Activated T-helper 17 cell treated with anti-CD3 and anti-CD28 coated beads, Interleukin-2, amount 50 U/mL, for 72 hours (primary cell): ENCODE measurements at regions not wholly inside any gene's neighbourhood (a gene's known extent, or its start where the extent isn't known, plus 50 kb on each side); places are given as distances from the start of the nearest gene placed in this dataset.

ENCODE experiments used
- ATAC-seq: fragments of 150-1000 bp; cut with Tn5 transposase; replicated peaks from 2 replicates; pipeline ENCODE4 v1.10.0; 2021; ENCODE audit warnings: mild to moderate bottlenecking, moderate library complexity
- H3K27ac Mint-ChIP-seq: one replicate; pipeline ENCODE4 v1.8.0; 2022; ENCODE audit warnings: mixed read lengths
- H3K27me3 Mint-ChIP-seq: one replicate; pipeline ENCODE4 v1.8.0; 2022; ENCODE audit warnings: mixed read lengths
- H3K36me3 Mint-ChIP-seq: one replicate; pipeline ENCODE4 v1.8.0; 2022; ENCODE audit warnings: low read depth, mild to moderate bottlenecking, mixed read lengths
- H3K4me1 Mint-ChIP-seq: one replicate; pipeline ENCODE4 v1.8.0; 2022; ENCODE audit warnings: mixed read lengths
- H3K4me3 Mint-ChIP-seq: one replicate; pipeline ENCODE4 v1.8.0; 2022; ENCODE audit warnings: mild to moderate bottlenecking, mixed read lengths
- H3K9me3 Mint-ChIP-seq: one replicate; pipeline ENCODE4 v1.8.0; 2022; ENCODE audit warnings: mixed read lengths

GRCh38 chr5:88588609-88589008 is 294.4 kb downstream of the MEF2C start:
- ATAC-seq: no peak
- H3K9me3 Mint-ChIP-seq: peaks cover 21% of the 10 kb centered on the region
- peaks cover 28% of the 10 kb centered on the region for H3K27me3 Mint-ChIP-seq
- H3K27ac Mint-ChIP-seq: no peak overlapping the region
- H3K4me3 Mint-ChIP-seq: no peak overlapping the region
- no peaks in the 10 kb centered on the region for H3K4me1 Mint-ChIP-seq
- H3K36me3 Mint-ChIP-seq: no peaks in the 10 kb centered on the region

DNA sequence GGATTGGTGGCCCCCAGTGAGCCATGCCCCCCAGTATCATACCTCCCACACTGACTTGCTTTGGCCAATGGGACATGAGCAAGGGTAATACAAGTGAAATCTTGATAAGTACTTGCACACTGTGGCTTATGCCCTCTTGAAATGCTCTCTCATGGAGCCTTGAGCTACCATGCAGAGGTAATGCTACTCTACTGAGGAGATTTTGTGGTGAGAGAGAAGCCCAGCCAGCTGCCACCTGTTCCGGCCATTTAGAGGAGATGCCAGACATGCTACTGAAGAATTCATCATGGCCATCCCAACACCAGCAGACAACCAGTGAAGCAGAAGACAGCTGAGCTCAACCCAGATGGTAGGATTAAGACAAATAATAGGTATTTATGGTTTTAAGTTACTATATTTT is 299.5 kb downstream of the MEF2C start:
- H3K4me1 Mint-ChIP-seq: no peaks in the 10 kb centered on the region
- no peak for ATAC-seq
- H3K9me3 Mint-ChIP-seq: peaks cover 9% of the 10 kb centered on the region
- H3K36me3 Mint-ChIP-seq: no peaks in the 10 kb centered on the region
- H3K4me3 Mint-ChIP-seq: no peak overlapping the region
- H3K27me3 Mint-ChIP-seq: peaks cover 17% of the 10 kb centered on the region
- H3K27ac Mint-ChIP-seq: no peak overlapping the region

- ATAC-seq: no peak
- H3K27me3 Mint-ChIP-seq: peaks cover 9% of the 10 kb centered on the region
- H3K27ac Mint-ChIP-seq: no peak overlapping the region
- no peaks in the 10 kb centered on the region for H3K9me3 Mint-ChIP-seq
- no peaks in the 10 kb centered on the region for H3K36me3 Mint-ChIP-seq
- no peak overlapping the region for H3K4me3 Mint-ChIP-seq
- no peaks in the 10 kb centered on the region for H3K4me1 Mint-ChIP-seq
Measured at GRCh38 chr5:88558366-88558765, 289.7 kb upstream of the TMEM161B start.

DNA sequence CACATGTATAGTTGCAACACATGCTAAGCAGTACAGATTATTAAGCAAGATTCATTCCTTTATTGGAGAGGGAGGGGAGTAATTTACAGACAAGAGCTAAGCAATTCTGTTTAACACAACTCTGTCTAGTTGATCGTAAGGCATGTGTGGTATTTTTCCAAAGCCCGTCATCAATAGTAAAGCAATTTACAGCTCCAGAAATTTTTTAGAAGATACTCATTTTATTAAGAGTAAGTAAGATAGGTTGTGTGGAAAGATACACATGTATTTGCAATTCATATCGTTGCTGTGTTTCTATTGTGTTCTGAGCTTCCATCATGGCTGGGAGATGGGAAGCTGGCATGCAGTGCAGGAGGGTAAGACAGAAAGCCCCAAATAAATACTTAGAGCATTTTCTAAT is 289.2 kb upstream of the TMEM161B start:
- no peaks in the 10 kb centered on the region for H3K36me3 Mint-ChIP-seq
- H3K4me1 Mint-ChIP-seq: no peaks in the 10 kb centered on the region
- no peak for ATAC-seq
- H3K4me3 Mint-ChIP-seq: no peak overlapping the region
- H3K27ac Mint-ChIP-seq: no peak overlapping the region
- peaks cover 9% of the 10 kb centered on the region for H3K27me3 Mint-ChIP-seq
- H3K9me3 Mint-ChIP-seq: no peaks in the 10 kb centered on the region

DNA sequence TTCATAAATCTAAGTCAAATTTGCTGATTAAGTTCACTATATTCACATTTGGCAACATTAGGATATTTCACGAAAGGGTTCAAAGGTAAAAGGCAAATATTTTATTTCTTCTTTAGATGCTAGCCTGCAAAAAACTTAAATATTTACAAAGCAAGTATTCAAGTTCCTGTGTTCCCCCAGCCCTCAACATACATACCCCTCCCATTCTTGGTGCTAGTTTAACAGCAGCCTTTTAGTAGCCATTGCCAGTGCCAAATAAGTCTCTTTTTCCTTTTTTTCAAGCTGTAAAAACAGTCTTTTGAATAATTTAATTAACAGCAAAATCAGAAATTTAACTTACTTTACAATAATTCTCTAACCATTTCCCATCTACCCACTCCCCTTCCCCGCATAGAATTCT is 288.5 kb upstream of the TMEM161B start:
- ATAC-seq: no peak
- H3K36me3 Mint-ChIP-seq: no peaks in the 10 kb centered on the region
- no peaks in the 10 kb centered on the region for H3K9me3 Mint-ChIP-seq
- no peaks in the 10 kb centered on the region for H3K4me1 Mint-ChIP-seq
- H3K27me3 Mint-ChIP-seq: peaks cover 9% of the 10 kb centered on the region
- H3K4me3 Mint-ChIP-seq: no peak overlapping the region
- H3K27ac Mint-ChIP-seq: no peak overlapping the region

DNA sequence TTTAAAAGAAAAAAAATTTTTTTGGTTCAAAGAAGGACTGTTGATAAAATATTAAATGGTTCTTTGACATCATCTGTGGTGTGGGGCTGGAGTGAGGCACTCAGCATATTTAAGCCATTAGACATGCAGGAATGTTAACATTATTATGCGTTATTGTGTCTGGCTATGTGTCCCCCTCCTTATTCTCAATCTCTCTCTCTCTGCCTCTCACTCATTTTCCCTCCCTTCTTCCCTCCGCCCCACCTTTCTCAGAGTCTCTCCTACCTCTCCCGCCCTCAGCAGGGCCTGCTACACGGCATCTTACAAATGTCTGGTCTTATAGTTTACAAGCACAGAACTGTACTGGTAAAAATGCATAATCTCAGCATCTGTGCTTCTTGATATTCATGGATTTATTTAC is 287.8 kb upstream of the TMEM161B start:
- Mint-ChIP-seq H3K4me1 (no peaks in the 10 kb centered on the region), H3K4me3 (no peak overlapping the region), H3K36me3 (no peaks in the 10 kb centered on the region), H3K27ac (no peak overlapping the region), H3K27me3 (peaks cover 9% of the 10 kb centered on the region), H3K9me3 (no peaks in the 10 kb centered on the region)
- no peak for ATAC-seq

DNA sequence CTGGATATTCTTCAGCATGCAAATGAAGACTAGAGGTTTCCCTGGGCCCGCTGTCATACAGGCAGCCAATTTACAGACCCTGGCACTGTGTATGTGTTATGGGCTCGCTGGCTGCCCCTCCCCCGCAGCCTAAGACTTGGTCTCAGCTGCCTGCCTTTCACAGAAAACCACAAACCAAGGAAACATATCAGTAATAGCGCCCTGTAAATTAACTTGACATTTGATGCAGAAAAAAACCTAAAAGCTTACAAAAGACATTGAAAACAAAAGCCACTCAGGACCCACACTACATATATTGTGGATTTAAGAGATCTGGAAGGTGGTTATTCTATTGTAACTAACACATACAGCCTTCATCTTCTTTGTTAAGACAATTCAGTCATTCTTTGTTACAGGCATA is 287.0 kb upstream of the TMEM161B start:
- Mint-ChIP-seq H3K4me3 (no peak overlapping the region), H3K36me3 (no peaks in the 10 kb centered on the region), H3K27me3 (peaks cover 9% of the 10 kb centered on the region), H3K4me1 (no peaks in the 10 kb centered on the region), H3K27ac (no peak overlapping the region), H3K9me3 (no peaks in the 10 kb centered on the region)
- no peak for ATAC-seq

- Mint-ChIP-seq H3K4me1 (no peaks in the 10 kb centered on the region), H3K27me3 (peaks cover 9% of the 10 kb centered on the region), H3K9me3 (no peaks in the 10 kb centered on the region), H3K27ac (no peak overlapping the region), H3K4me3 (no peak overlapping the region), H3K36me3 (no peaks in the 10 kb centered on the region)
- no peak for ATAC-seq
Measured at GRCh38 chr5:88553986-88554385, 285.3 kb upstream of the TMEM161B start.

- peaks cover 9% of the 10 kb centered on the region for H3K27me3 Mint-ChIP-seq
- ATAC-seq: no peak
- no peaks in the 10 kb centered on the region for H3K9me3 Mint-ChIP-seq
- no peaks in the 10 kb centered on the region for H3K4me1 Mint-ChIP-seq
- no peaks in the 10 kb centered on the region for H3K36me3 Mint-ChIP-seq
- H3K4me3 Mint-ChIP-seq: no peak overlapping the region
- no peak overlapping the region for H3K27ac Mint-ChIP-seq
Measured at GRCh38 chr5:88553136-88553875, 284.7 kb upstream of the TMEM161B start.

GRCh38 chr5:88552426-88552825 is 283.8 kb upstream of the TMEM161B start:
- H3K4me3 Mint-ChIP-seq: no peak overlapping the region

GRCh38 chr5:88551724-88552345 is 283.2 kb upstream of the TMEM161B start:
- Mint-ChIP-seq H3K4me1 (no peaks in the 10 kb centered on the region), H3K9me3 (no peaks in the 10 kb centered on the region), H3K27ac (no peak overlapping the region), H3K27me3 (peaks cover 4% of the 10 kb centered on the region), H3K4me3 (no peak overlapping the region), H3K36me3 (no peaks in the 10 kb centered on the region)
- ATAC-seq: no peak

More at GRCh38 chr5:88552426-88552825, 283.8 kb upstream of the TMEM161B start:
- Mint-ChIP-seq H3K36me3 (no peaks in the 10 kb centered on the region), H3K27me3 (peaks cover 4% of the 10 kb centered on the region), H3K9me3 (no peaks in the 10 kb centered on the region), H3K4me1 (no peaks in the 10 kb centered on the region), H3K27ac (no peak overlapping the region)
- ATAC-seq: no peak

DNA sequence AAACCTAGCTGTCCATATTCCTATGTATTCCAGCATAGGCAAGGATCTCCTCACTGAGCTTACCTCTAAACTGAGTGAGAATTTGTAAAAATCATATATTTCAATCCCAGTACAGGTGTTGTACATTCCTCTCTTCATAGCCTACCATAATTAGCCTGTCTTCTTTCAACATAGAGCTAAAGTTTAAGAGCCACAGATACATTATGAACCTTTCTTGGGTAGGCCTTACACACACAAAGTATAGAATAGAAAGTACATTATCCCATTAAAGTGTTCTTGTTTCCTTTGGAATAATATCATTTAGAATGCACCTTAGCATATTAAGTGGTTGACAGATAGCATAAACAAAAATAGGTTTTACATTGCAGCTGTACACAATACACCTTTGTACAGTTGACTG is 282.1 kb upstream of the TMEM161B start:
- ATAC-seq: no peak
- Mint-ChIP-seq H3K27ac (no peak overlapping the region), H3K4me1 (no peaks in the 10 kb centered on the region), H3K27me3 (no peaks in the 10 kb centered on the region), H3K4me3 (no peak overlapping the region), H3K9me3 (no peaks in the 10 kb centered on the region), H3K36me3 (no peaks in the 10 kb centered on the region)

DNA sequence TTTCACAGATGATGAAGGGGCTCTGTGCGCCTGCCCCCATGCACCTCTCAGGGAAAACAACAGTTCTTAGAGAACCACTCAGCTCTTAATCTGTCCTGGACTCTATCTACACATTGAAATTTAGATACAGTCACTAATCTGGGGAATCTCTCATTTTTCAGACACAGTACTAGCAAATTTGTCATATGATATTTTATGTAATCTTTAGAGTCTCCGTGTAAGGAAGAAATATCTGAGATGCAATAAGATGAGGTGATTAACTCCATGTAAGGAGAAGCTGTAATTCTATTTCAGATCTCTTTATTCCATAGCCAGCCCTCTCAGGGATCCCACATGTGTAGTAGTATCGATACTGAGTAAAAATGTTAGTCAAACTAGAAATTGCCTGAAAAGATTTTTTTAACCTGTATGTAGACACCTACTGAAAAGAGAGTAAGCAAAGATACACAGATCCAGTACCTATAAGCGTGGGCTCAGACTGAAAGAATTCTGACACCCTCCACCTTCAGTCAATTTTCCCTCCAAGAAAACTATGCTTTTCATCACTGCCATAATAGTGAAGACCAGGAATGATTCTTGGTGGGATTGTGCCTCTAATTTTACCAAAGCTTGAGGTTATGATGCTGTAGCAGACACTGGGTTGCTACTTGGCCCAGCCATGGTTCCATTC is 279.6 kb upstream of the TMEM161B start:
- Mint-ChIP-seq H3K27ac (no peak overlapping the region), H3K9me3 (no peaks in the 10 kb centered on the region), H3K4me1 (no peaks in the 10 kb centered on the region), H3K4me3 (no peak overlapping the region), H3K36me3 (no peaks in the 10 kb centered on the region), H3K27me3 (peaks cover 4% of the 10 kb centered on the region)
- ATAC-seq: no peak

DNA sequence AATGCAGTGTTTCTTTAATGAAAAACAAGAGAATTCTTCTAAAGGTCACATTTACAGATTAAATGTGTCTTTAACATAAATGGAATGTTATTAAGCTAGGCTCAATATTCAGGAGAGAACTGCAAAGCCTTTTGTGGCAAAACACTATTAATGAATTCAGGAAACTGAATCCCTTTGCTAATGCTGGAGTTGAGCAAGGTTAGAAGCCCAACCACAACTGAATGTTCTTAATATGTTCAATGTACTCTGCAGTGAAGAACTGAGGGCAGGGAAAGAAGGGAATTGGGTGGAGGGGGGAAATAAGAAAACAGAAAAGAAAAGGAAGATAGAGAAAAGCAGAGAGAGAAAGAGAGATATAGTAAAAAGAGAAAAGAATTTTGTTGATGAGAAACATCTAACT is 276.7 kb upstream of the TMEM161B start:
- H3K4me3 Mint-ChIP-seq: no peak overlapping the region
- peaks cover 8% of the 10 kb centered on the region for H3K27me3 Mint-ChIP-seq
- no peaks in the 10 kb centered on the region for H3K36me3 Mint-ChIP-seq
- no peak overlapping the region for H3K27ac Mint-ChIP-seq
- no peaks in the 10 kb centered on the region for H3K4me1 Mint-ChIP-seq
- H3K9me3 Mint-ChIP-seq: no peaks in the 10 kb centered on the region
- ATAC-seq: no peak

DNA sequence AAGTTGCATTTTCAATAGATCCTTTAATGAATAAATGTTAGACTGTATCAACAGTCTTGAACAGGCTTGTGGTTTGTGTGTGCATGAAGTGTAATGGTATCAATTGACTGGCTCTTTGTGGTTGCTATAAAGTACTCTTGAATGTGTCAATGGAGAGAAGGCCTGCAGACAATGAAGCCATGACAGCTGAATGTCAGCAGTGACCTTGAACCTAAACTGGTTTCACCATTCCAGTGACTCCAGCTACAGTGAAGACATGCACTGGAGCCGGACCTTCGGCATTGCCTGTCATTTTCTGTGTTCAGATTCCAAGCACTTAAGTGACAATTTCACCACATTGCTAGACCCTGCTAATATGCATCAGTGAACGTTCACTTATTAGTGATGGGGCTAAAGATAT is 276.0 kb upstream of the TMEM161B start:
- H3K4me1 Mint-ChIP-seq: no peaks in the 10 kb centered on the region
- no peaks in the 10 kb centered on the region for H3K36me3 Mint-ChIP-seq
- no peak overlapping the region for H3K4me3 Mint-ChIP-seq
- H3K9me3 Mint-ChIP-seq: no peaks in the 10 kb centered on the region
- H3K27ac Mint-ChIP-seq: no peak overlapping the region
- peaks cover 8% of the 10 kb centered on the region for H3K27me3 Mint-ChIP-seq
- ATAC-seq: no peak
